HCT116 (cell line): ENCODE measurements at regions not wholly inside any gene's neighbourhood (a gene's known extent, or its start where the extent isn't known, plus 50 kb on each side); places are given as distances from the start of the nearest gene placed in this dataset.

Source experiments
- EZH2 ChIP-seq: fragments of 200-600 bp; sonication (generic); IDR thresholded peaks from 2 replicates; pipeline ENCODE4 v1.6.1; 2017; ENCODE audit warnings: antibody characterized with exemption, mixed run types
- SP1 ChIP-seq: IDR thresholded peaks from 2 replicates; pipeline ENCODE4 v1.6.1; 2012; ENCODE audit warnings: low read depth
- ZFX ChIP-seq: fragments of 450-650 bp; IDR thresholded peaks from 2 replicates; pipeline ENCODE4 v1.6.1; 2017
- TF ChIP-seq, protein P1 (sequence below), 3 experiments: fragments of 200-600 bp in 1 of 3; sonication (generic) in 1 of 3; IDR thresholded peaks in 2 of 3; conservative IDR thresholded peaks in 1 of 3; 2 replicates each; pipeline ENCODE4 v1.5.1; 2012 to 2017; ENCODE audit warnings: low read depth in 2 of 3, low read length in 2 of 3, antibody characterized with exemption in 1 of 3, borderline replicate concordance in 1 of 3, control low read depth in 1 of 3, mild to moderate bottlenecking in 1 of 3, mixed read lengths in 1 of 3, mixed run types in 1 of 3, moderate library complexity in 1 of 3; ENCODE audit not compliant: insufficient read depth in 1 of 3

DNA sequence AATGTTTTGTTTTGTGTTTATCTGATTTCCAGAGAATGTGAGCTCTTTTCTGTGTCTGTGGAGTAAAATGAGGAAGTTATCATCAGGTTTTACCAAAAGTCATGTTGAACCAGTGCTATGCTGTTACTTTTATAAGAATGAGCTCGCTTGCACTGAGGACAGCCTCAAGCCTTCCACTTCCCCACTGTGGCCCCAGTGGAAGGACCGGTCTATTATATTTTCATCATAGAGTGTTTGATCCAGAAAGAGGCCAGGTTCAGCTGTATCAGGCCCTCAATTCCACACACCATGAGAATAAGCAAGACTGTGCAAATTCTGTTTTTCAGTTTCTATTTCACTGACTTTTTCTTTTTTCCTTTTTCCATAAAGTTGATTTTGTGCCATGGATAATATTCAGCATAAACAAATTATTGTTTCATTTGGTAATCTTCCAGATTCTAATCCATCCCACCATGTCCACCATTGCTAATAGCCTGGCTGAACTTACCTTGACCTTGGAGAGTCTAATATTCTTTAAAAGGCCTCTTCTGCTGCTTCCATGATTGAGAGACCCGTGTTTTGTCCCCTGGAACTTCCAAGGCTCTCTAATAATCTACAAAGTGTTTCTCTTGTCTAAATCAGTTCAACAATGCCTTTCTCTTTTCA, 286.2 kb downstream of the THBS2 start:
- TF ChIP-seq EZH2 (no peak), ZFX (no peak), SP1 (no peak)
- TF ChIP-seq, protein P1, sequence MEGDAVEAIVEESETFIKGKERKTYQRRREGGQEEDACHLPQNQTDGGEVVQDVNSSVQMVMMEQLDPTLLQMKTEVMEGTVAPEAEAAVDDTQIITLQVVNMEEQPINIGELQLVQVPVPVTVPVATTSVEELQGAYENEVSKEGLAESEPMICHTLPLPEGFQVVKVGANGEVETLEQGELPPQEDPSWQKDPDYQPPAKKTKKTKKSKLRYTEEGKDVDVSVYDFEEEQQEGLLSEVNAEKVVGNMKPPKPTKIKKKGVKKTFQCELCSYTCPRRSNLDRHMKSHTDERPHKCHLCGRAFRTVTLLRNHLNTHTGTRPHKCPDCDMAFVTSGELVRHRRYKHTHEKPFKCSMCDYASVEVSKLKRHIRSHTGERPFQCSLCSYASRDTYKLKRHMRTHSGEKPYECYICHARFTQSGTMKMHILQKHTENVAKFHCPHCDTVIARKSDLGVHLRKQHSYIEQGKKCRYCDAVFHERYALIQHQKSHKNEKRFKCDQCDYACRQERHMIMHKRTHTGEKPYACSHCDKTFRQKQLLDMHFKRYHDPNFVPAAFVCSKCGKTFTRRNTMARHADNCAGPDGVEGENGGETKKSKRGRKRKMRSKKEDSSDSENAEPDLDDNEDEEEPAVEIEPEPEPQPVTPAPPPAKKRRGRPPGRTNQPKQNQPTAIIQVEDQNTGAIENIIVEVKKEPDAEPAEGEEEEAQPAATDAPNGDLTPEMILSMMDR (IDR thresholded peaks at IDR 0.05 in 2 of 3, conservative IDR thresholded peaks at IDR 0.05 in 1 of 3; ENCODE audit: borderline replicate concordance in 1 of 3, insufficient read depth in 1 of 3, low read depth in 2 of 3, low read length in 2 of 3), result no peak
